CD1c-positive myeloid dendritic cell (primary cell): ENCODE measurements at regions not wholly inside any gene's neighbourhood (a gene's known extent, or its start where the extent isn't known, plus 50 kb on each side); places are given as distances from the start of the nearest gene placed in this dataset.

Source experiments
- DNase-seq: peaks from one replicate; pipeline ENCODE4 v3.0.0-alpha.2; 2016; ENCODE audit errors: extremely low spot score

DNA sequence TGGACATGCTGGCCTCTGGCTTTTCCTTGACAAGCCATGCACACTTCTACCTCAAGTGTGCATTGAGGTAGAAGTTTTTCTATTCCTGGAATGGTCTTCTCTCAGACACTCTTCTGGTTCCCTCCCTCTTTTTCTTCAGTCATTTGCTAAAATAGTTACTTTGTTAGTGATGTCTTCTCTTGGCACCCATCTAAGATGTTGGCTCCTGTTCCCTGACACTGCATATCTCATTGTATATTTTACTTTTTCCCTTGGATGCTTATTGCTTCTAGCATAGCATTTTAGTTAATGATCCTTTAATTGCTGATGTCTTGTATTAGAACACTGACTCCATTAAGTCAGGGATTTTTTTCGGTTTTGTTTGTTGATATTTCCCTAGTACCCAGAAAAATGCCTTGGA is 758.7 kb upstream of the NRSN1 start:
- DNase-seq = no peak

GRCh38 chr6:23368557-23368956 is 757.5 kb upstream of the NRSN1 start:
- DNase-seq = no peak

- DNase-seq = no peak
Measured at GRCh38 chr6:23370051-23370450, 756.0 kb upstream of the NRSN1 start.

DNA sequence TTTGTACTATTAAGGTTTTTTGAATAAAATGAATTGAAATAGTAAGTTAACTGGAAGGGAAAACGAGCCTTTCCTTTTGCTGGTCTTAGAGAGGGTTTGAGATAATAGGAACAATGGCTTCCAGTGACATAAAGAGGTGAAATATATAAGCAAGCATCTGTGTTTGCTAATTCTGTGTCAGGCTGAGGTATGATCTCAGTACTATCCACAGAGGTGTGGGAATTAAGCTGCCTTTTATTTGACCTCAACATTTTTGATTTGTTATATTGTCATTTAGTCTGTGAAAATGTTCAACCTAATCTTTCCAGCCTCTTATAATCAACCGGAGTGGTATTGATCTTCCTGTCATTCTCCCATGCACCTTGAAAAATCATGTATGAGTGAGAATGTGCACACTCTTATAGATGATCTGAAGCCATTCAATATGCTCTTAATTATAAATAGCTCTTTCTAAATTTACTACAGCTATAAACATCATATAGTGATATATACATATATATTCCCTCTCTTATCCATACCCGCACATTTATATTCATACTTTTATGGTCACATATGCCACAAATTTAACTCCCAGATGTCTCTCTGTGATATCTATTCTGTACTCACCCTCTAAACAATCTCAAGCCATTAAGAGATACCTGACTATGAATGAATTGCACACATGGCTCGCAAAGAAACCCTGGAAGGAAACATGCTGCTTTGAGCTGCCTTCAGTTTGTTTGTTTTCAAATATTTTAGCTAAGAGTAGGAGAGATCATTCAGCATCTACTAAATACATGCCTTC is 754.7 kb upstream of the NRSN1 start:
- DNase-seq = no peak

GRCh38 chr6:23377830-23378229 is 748.2 kb upstream of the NRSN1 start:
- no peak for DNase-seq

- no peak for DNase-seq
Measured at GRCh38 chr6:23380465-23380864, 745.5 kb upstream of the NRSN1 start.

DNA sequence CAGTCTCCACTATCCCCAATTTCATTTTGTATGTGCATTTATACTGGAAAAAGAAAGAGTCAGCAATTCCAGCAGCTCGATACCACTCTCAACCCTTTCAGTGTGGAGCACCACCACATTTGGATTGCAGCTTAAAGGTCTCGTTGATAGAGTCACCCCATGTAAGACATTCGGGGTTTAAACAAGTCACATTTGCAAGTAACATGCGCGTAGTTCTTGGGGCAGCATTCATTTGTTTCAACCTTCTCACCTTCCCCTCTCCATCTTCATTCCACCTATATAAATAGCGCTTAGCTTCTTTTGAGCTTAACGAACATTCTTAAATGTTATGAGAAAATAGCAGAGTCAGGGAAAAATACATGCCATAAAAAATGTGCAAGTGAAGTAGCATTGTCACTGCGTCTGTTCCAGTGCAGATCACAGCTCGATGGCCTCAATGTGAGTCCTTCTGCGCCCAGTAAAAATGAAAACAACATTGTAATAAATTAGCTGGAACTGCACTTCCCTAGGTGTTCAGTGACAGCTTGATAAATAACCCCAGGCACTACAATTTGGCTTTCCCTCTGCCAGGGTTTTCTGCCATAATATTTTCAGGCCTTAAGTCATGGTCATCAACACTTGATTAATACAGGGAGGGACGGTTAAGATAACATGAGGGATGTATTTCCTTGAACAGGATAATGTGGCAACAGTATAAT is 737.8 kb upstream of the NRSN1 start:
- no peak for DNase-seq

DNA sequence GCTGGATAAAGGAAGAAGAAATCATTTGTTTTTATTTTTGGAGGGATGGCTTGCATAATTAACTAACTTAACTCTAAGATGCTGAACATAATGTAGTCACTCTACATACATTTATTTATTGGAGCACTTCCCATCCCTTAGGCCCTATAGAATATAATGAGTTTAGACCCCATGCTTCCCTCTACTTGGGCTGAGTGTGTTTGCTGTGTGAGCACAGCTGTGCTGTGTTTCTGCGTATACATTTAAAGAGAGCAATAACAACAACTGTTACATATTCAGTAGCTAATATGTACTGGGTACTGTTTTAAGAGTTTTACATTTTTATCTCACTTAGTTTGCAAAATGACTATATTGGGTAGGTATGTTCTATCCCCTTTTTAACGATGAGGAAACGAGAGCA is 736.6 kb upstream of the NRSN1 start:
- DNase-seq = no peak

DNA sequence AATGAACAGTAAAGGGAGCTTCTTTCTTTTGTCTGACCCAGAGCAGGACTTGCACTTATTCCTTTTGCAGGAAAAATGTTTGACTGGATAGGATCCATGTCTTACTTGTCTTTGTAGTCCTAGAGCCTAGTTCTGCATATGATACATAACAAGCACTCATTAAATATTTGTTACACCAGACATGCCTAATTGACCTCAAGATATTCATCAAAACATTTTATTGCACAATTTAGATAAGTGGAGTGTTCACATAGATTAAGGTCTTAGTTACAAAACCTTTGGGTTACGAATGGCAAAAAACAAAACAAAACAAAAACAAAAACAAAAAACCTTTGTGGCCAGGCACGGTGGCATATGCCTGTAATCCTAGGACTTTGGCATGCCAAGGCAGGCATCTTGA is 735.8 kb upstream of the NRSN1 start:
- DNase-seq = no peak

- no peak for DNase-seq
Measured at GRCh38 chr6:23394681-23395080, 731.3 kb upstream of the NRSN1 start.

DNA sequence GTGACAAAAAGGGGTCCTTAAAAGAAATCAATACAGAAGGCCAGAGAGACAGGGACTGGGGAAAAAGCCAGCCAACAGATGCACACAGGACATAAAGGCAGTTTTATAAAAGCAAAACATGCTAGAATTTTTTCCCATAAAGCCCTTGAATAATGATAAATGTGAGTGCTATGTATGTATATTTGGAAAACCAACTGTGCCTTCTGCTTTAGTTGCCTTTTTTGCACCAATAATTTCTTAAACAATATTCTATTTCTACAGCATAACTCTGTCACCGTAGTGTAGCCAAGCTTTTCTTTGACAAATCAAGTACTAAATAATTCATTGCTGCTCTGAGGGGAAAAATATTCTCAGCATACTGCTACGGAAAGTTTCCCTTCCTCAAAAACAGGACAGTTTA is 730.6 kb upstream of the NRSN1 start:
- DNase-seq = no peak

DNA sequence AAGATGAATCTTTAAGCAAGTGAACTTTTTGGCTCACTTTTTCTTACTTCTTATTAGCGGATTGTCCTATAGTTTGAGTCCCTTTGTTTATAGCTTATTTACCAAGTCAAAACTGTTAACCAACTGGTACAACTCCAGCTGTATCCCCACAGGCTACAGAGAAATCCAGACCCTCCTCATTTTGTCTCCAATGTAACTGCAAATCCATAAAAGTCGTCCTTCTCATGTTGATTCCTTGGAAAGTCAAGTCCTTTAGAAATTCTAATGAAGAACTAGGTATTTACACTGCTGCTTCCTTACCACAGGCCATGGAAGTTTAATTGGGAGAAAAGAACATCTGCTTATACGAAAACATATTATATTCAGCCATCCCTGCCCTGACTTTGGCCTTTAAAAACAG is 729.1 kb upstream of the NRSN1 start:
- no peak for DNase-seq

DNA sequence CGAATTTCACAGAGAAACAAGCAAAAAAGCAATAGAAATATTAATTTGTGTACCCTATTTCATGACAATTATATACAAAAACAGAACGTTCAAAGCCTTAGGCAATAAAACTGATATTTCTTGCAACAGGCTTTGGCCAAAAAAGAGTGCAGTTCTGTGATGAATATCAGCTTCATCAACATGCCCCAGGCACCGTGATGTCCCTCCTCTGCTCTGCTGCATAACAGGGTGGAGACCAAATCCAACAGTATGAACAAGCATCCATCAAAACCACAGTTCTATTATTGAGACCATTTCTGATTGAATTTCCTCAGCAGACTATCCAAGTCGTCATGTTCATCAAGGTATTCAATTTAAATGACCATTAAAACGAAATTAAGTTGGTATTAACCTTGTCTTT is 722.6 kb upstream of the NRSN1 start:
- no peak for DNase-seq

DNA sequence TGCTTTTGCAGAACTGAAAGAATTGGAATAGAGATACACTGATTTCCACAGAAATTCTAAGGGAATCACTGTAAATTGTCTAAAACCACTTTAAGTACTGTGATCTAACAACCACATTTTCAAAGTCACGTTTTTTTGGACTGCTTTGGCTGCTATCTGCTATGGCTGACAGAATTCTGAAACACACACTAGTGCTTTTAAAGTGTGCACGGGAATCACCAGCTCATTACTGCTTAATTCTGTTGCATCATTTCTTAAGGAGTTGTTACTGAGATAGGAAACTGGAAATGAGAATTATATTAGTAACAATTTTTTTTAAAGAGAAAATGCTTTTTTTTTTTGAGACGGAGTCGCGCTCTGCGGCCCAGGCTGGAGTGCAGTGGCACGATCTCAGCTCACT is 716.5 kb upstream of the NRSN1 start:
- DNase-seq = no peak

DNA sequence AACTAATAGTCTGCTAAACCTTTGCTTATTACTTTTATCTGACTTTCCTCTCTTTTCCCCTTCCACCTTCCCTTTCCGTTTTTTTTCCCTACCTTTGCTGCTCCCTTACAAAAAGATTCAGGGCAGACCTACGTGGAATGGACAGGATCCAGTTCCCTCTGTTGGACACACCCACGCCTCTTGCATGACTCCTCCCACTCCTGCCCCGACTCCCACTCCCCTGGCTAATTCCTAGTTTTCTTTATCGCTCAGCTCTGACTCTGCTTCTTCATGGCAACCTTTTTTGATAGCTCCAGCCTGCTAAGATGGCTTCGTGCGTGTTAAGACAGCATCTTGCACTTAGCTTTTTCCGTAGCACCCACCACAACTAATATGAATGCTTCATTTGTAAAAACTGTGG is 715.6 kb upstream of the NRSN1 start:
- DNase-seq = no peak

GRCh38 chr6:23412770-23413169 is 713.2 kb upstream of the NRSN1 start:
- no peak for DNase-seq

- no peak for DNase-seq
Measured at GRCh38 chr6:23413327-23414050, 712.5 kb upstream of the NRSN1 start.

DNA sequence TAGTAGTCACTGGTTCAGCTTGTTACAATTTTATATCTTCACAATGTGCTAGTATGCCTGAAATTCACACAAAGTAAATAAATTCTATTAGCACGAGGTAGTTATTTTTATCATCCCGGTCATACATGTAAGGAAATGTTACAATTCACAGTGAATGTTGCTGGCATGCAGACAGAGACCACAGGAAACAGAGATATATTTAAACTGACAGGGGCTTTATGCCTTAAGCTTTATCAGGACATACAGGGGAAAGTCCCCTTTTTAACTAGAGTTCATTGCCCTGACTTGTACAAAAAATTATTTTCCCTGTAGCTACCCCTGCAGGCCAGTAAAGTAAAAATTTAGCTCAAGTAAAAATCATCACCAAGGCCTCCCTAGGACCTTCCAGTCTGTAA is 712.0 kb upstream of the NRSN1 start:
- no peak for DNase-seq

DNA sequence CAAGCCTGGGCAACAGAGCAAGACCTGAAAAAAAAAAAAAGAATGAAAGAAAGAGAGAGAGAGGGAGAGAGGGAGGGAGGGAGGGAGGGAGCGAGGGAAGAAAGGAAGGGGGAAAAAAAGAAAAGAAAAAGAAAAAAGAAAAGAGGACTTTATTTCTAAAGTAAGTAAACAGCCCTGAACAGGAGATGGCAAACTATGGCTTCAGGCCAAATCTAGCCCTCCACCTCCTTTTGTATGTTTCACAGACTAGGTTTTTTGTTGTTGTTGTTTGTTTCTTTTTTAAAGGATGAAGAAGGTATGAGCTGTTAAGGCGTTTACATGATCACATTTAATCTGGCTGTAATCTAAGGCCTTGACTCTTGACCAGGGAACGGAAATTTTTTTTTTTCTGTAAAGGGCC is 711.1 kb upstream of the NRSN1 start:
- DNase-seq = no peak

DNA sequence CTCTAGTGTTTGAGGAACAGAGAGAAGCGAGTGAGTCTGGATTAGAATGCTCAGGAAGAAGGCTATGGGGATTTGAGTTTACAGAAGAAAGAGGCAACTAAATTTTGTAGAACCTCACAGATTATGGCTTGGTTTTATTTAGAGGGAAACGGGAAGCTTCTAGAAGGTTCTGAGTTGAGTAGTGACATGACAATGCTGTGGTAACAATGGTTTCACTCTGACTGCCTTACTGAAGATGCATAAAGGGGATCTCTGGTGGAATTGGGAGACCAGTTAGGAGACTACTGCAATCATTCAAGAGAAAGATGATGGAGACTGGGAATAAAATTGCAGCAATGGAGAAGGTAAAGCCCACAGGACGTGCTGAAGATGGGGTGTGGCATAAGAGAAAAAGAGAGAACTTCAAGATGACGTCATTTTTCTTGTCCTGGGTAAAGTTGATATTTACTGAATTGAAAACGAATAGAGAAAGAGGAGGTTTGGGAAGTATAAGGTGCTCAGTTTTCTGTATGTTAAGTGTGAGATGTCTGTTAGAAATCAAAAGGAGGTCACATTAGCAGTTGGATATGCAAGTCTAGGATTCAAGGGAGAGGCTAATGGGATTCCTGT is 710.1 kb upstream of the NRSN1 start:
- no peak for DNase-seq

GRCh38 chr6:23417133-23417532 is 708.9 kb upstream of the NRSN1 start:
- no peak for DNase-seq

- no peak for DNase-seq
Measured at GRCh38 chr6:23418095-23418494, 707.9 kb upstream of the NRSN1 start.

DNA sequence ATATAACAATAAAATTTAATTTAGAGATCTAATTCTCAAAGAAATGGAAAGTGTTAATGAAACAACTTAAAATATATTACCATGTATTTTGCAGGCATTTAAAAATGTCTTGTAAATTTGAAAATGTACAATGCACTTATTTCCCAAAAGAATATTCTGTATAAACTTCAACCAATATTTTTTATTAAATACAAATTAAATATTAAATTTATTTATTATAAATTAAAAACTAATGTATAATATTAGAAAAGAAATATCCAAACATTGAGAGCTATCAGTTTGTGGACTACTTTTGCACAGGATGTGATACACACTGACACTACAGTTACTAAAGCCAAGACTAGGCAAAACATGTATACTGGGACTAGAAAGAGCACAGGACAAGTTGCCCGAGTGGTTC is 707.0 kb upstream of the NRSN1 start:
- no peak for DNase-seq
